ENCODE measurements at regions not wholly inside any gene's neighbourhood (a gene's known extent, or its start where the extent isn't known, plus 50 kb on each side); places are given as distances from the start of the nearest gene placed in this dataset.

DNA sequence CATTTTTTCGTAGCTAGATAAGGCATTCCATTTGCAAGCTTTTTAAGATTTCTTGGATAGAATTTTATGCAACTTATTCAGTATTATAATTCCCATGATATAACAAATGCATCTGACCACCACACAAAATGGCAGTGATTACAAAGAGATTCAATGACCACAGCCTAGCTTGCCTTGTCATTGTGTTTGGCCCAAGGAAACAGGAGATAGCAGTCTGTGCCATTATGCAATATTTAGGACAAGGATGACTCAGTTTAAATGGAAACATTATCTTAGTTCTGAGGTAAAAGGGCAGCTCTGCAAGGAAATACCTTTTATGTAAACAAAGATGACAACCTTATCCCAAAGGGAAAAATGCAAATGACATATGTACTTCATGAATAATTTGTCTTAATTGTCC is 89.8 kb downstream of the NUDT12 start:
- H3K36me3 ChIP-seq, result no peaks in the 10 kb centered on the region
- 0 out of 2 replicates have a peak, but pooled peaks cover 5% of the 10 kb centered on the region for H3K4me1 ChIP-seq
- H3K27me3 ChIP-seq, result no peaks in the 10 kb centered on the region
- no peak overlapping the region for H3K27ac ChIP-seq
- DNase-seq, result no peak
- no peaks in the 10 kb centered on the region for H3K9me3 ChIP-seq (replicated peaks)
- no peak overlapping the region for H3K4me3 ChIP-seq

GRCh38 chr5:103472265-103472664 is 90.3 kb downstream of the NUDT12 start:
- Histone ChIP-seq H3K27me3 (no peaks in the 10 kb centered on the region), H3K4me1 (peaks cover 5% of the 10 kb centered on the region; the same call in 1 of the 2 replicates), H3K4me3 (no peak overlapping the region), H3K36me3 (no peaks in the 10 kb centered on the region), H3K27ac (no peak overlapping the region), H3K9me3 (replicated peaks) (no peaks in the 10 kb centered on the region)
- no peak for DNase-seq

DNA sequence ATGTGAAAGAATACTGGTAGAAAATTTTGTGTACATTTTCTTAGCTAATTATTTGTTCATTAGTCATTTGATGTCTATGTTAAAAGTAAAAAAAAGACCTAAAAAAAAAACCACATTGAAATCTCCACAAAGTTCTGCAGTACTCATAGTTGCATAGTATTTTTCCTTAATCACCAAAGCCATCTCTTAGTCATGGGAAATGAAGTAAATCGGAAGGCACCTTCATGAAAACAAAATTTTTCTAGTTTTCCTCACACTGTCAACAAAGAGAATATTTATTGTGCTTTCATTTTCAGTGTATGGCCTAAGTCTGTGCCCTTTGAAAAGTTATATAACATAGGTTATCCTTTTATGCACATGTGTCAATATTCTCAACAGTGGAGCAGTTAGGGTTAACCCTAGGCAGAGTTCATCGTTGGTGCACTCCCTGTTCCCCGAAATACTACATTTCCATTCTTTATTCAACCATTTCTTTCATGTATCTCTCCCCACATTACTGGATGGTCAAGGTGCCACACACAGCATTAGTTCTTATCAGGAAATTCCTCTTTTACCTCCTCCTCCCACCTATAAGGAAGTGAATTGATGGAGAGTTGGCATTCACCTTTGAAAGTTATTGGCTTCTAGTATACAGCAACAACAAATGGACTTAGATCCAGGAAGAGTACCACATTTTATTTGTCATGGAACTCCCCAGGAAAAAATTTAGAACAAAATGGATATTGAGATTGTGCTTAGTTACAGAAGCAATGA is 93.1 kb downstream of the NUDT12 start:
- H3K36me3 ChIP-seq, result no peaks in the 10 kb centered on the region
- no peak overlapping the region for H3K4me3 ChIP-seq
- no peaks in the 10 kb centered on the region for H3K9me3 ChIP-seq (replicated peaks)
- no peak overlapping the region for H3K27ac ChIP-seq
- no peak for DNase-seq
- peaks cover 5% of the 10 kb centered on the region for H3K4me1 ChIP-seq
- no peaks in the 10 kb centered on the region for H3K27me3 ChIP-seq

GRCh38 chr5:103467831-103468230 is 94.8 kb downstream of the NUDT12 start:
- Histone ChIP-seq H3K4me1 (peaks cover 3% of the 10 kb centered on the region), H3K27me3 (no peaks in the 10 kb centered on the region), H3K27ac (no peak overlapping the region), H3K4me3 (no peak overlapping the region), H3K9me3 (replicated peaks) (no peaks in the 10 kb centered on the region), H3K36me3 (no peaks in the 10 kb centered on the region)
- DNase-seq, result no peak

DNA sequence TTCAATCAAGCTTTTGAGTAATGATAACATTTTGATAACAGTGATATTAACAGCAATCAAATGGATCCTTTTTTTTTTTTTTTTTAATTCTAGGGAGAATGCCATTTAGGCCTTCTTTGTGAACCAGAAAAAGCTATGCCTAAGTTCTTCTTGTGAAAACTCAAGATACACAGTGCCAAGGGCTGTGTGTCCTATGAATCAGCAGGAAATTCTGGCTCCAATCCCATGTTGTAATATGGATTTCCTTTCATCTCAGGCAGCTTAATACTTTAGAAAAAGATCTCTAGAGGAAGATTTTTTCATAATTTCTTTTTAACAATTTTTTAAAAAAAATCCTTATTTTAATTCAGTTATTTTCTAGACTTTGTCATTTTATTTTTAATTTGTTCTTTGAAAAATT is 96.1 kb downstream of the NUDT12 start:
- no peak for DNase-seq
- Histone ChIP-seq H3K4me1 (peaks cover 1% of the 10 kb centered on the region), H3K27ac (no peak overlapping the region), H3K27me3 (no peaks in the 10 kb centered on the region), H3K36me3 (no peaks in the 10 kb centered on the region), H3K9me3 (replicated peaks) (no peaks in the 10 kb centered on the region), H3K4me3 (no peak overlapping the region)

GRCh38 chr5:103465891-103466290 is 96.7 kb downstream of the NUDT12 start:
- Histone ChIP-seq H3K9me3 (replicated peaks) (no peaks in the 10 kb centered on the region), H3K4me1 (peaks cover 7% of the 10 kb centered on the region), H3K27ac (no peak overlapping the region), H3K36me3 (no peaks in the 10 kb centered on the region), H3K27me3 (no peaks in the 10 kb centered on the region), H3K4me3 (no peak overlapping the region)
- no peak for DNase-seq

DNA sequence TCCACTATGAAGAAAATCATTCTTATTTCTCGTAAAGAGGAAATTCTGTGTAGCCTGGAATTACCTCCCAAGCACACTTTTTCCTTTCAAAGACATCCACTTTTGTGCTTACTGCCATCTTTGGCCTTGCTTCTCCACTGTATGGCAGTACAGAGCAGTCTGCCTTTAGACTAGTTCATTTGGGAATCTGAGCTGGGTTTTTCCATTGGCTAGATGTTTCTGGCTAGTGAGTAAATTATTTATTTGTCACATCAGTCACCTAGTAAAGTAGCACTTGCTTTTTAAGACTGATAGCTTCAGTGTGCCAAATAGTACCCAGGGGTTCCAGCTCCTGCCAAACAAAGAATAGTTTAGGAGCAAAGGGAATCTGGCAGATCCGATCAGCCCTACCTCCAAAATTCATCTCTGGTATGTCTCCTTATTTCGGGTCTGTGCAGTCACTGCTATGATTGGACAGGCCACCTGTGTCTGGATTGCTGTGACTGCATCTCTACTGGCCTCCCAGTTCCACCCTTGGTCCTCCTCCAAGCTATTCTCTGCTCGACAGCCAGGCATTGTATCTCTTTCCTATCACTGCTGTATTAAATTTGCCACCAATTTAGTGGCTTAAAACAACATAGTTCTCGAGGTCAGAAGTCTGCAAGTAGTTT is 97.6 kb downstream of the NUDT12 start:
- Histone ChIP-seq H3K9me3 (replicated peaks) (no peaks in the 10 kb centered on the region; the same call in 1 of the 2 replicates), H3K4me3 (no peak overlapping the region), H3K4me1 (peaks cover 7% of the 10 kb centered on the region), H3K36me3 (no peaks in the 10 kb centered on the region), H3K27me3 (no peaks in the 10 kb centered on the region), H3K27ac (no peak overlapping the region)
- no peak for DNase-seq

GRCh38 chr5:103463261-103463660 is 99.3 kb downstream of the NUDT12 start:
- H3K27ac ChIP-seq, result no peak overlapping the region
- DNase-seq, result no peak
- H3K9me3 ChIP-seq (replicated peaks), result no peaks in the 10 kb centered on the region; the same call in 1 of the 2 replicates
- no peak overlapping the region for H3K4me3 ChIP-seq
- H3K27me3 ChIP-seq, result no peaks in the 10 kb centered on the region
- H3K36me3 ChIP-seq, result no peaks in the 10 kb centered on the region
- peaks cover 7% of the 10 kb centered on the region for H3K4me1 ChIP-seq

GRCh38 chr5:103461243-103461642 is 101.3 kb downstream of the NUDT12 start:
- Histone ChIP-seq H3K4me3 (no peak overlapping the region), H3K4me1 (peaks cover 7% of the 10 kb centered on the region; the same call in 1 of the 2 replicates), H3K36me3 (no peaks in the 10 kb centered on the region), H3K27ac (no peak overlapping the region), H3K9me3 (replicated peaks) (no peaks in the 10 kb centered on the region; the same call in 1 of the 2 replicates), H3K27me3 (no peaks in the 10 kb centered on the region)
- DNase-seq, result peak; percentile 11 to 21

DNA sequence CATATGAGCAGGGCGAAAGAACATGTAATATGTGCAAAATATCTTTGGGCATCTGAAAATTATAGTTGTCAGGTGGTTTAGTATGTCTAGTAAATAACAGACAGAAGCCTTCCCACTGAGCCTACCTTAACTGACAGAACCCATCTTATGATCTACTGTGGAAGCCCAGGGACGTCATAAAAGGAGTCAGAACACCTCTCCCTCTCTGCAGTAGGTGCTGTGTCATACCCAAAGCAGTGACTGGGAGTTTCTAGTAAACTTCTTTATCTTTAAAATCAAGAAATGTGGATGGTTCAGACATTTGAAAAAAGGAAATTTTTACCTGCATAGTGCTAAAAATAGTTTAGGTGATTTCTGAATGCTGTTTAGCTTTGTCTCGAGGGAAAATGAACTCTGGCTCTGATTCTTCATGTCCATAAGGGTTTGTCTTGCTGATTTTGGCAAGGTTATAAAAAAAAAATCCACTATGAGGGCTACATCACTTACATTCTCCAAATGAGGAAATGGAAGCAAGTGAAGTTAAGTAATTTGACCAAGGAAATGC is 104.0 kb downstream of the NUDT12 start:
- Histone ChIP-seq H3K36me3 (no peaks in the 10 kb centered on the region), H3K27ac (no peak overlapping the region), H3K27me3 (no peaks in the 10 kb centered on the region), H3K9me3 (replicated peaks) (no peaks in the 10 kb centered on the region; the same call in 1 of the 2 replicates), H3K4me1 (peaks cover 7% of the 10 kb centered on the region; the same call in 1 of the 2 replicates), H3K4me3 (no peak overlapping the region)
- no peak for DNase-seq

DNA sequence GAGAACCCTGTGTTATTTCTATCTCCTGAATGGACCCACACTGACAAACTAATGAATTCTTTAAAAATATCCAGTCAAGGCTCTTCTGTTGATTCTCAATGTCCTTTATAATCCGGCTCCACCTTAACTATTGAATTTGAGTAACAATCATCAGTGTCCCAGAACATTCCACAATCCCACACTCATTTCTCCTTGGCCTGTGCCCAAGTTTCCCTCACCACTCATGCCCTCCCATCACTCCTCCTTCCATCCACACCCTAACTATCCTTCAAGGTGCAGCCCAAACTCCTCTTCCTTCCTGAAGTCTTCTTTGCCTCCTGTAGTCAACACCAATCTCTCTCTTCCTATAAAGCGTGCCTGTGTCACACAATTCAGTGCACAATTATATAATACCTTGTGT is 106.1 kb downstream of the NUDT12 start:
- DNase-seq, result no peak
- Histone ChIP-seq H3K4me1 (peaks cover 6% of the 10 kb centered on the region; the same call in 1 of the 2 replicates), H3K9me3 (replicated peaks) (no peaks in the 10 kb centered on the region; the same call in 1 of the 2 replicates), H3K36me3 (no peaks in the 10 kb centered on the region), H3K27ac (no peak overlapping the region), H3K4me3 (no peak overlapping the region), H3K27me3 (no peaks in the 10 kb centered on the region)

DNA sequence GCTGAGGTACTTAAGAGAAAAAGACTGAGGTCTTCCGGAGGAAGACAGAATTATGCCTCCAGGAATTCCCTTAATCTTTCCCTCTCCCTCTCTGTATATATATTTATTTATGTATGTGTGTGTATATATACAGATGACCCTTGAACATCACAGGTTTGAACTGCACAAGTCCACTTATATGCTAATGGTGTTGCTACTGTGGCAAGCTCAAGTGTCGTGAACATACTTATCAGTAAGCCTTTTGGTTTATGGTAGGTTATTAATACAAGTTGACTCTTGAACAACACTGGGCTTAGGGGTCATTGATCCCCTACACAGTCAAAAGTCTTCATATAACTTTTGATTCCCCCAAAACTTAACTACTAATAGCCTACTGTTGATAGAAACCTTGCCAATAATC is 106.8 kb downstream of the NUDT12 start:
- no peak overlapping the region for H3K27ac ChIP-seq
- no peaks in the 10 kb centered on the region for H3K27me3 ChIP-seq
- H3K4me3 ChIP-seq, result no peak overlapping the region
- H3K36me3 ChIP-seq, result no peaks in the 10 kb centered on the region
- no peaks in the 10 kb centered on the region; the same call in 1 of the 2 replicates for H3K9me3 ChIP-seq (replicated peaks)
- H3K4me1 ChIP-seq, result peaks cover 6% of the 10 kb centered on the region
- DNase-seq, result no peak

DNA sequence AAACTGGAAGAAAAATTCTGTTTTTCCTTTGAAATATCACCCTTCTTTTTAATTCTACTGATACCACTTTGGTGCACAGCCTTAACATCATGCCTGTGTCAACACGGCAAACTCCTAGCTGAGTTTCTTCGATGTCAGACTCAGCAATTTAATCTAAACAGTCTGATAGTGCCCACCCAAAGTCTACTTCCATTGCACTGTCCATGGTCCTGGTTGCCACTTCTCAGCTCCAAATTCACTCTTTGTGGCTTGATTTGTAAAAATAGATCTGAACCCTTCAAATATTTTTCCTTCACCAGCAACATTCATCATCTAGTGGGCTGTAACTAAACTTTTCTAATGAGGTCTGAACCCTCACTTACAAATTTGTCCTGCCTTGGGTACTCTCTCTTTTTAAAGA is 107.8 kb downstream of the NUDT12 start:
- no peak overlapping the region for H3K27ac ChIP-seq
- H3K4me3 ChIP-seq, result no peak overlapping the region
- H3K4me1 ChIP-seq, result peaks cover 12% of the 10 kb centered on the region
- H3K9me3 ChIP-seq (replicated peaks), result no peaks in the 10 kb centered on the region
- H3K27me3 ChIP-seq, result no peaks in the 10 kb centered on the region
- peak in 1 of 2 experiments; percentile 29 for DNase-seq
- no peaks in the 10 kb centered on the region for H3K36me3 ChIP-seq

- H3K4me1 ChIP-seq, result peaks cover 12% of the 10 kb centered on the region
- H3K36me3 ChIP-seq, result no peaks in the 10 kb centered on the region
- no peak overlapping the region for H3K4me3 ChIP-seq
- H3K27ac ChIP-seq, result no peak overlapping the region
- H3K9me3 ChIP-seq (replicated peaks), result no peaks in the 10 kb centered on the region
- DNase-seq, result no peak
- H3K27me3 ChIP-seq, result no peaks in the 10 kb centered on the region
Measured at GRCh38 chr5:103452666-103453065, 109.9 kb downstream of the NUDT12 start.

GRCh38 chr5:103452089-103452488 is 110.5 kb downstream of the NUDT12 start:
- H3K4me3 ChIP-seq, result no peak overlapping the region
- DNase-seq, result no peak
- no peaks in the 10 kb centered on the region for H3K27me3 ChIP-seq
- peaks cover 12% of the 10 kb centered on the region for H3K4me1 ChIP-seq
- no peaks in the 10 kb centered on the region for H3K9me3 ChIP-seq (replicated peaks)
- H3K36me3 ChIP-seq, result no peaks in the 10 kb centered on the region
- H3K27ac ChIP-seq, result no peak overlapping the region
